Endothelial cell of umbilical vein (primary cell): ENCODE measurements at regions not wholly inside any gene's neighbourhood (a gene's known extent, or its start where the extent isn't known, plus 50 kb on each side); places are given as distances from the start of the nearest gene placed in this dataset.

Experiments
- BruUV-seq: library from RNA; stranded (reverse); fragments of 400-500 nt; replicated peaks from 2 replicates; lab custom pipeline; 2021; lab: Mats Ljungman, UMichigan
- CTCF ChIA-PET: fragments of 300-600, 350-600 bp; sonication (Branson Sonifier 250); formaldehyde crosslinking; loops from one replicate; lab custom pipeline; 2021; ENCODE audit warnings: antibody characterized with exemption, inconsistent platforms; lab: Charles Lee
- POLR2A ChIA-PET: fragments of 300-600, 350-600 bp; sonication (Branson Sonifier 250); formaldehyde crosslinking; loops from one replicate; lab custom pipeline; 2021; ENCODE audit warnings: antibody characterized with exemption, inconsistent platforms; lab: Charles Lee
- DNase-seq: peaks from one replicate; pipeline ENCODE4 v3.0.0-alpha.2; 2011; ENCODE audit warnings: low read depth, low spot score
- FAIRE-seq: peaks from 2 replicates; lab custom pipeline; 2011; peaks lifted over from hg19 to GRCh38; lab: Jason Lieb, UNC
- H2AFZ ChIP-seq: 2 replicates; pipeline ENCODE4 v1.6.0; 2012; ENCODE audit warnings: low read depth, low read length, control low read depth, inconsistent platforms
- H3K27ac ChIP-seq: 2 replicates; pipeline ENCODE4 v1.5.1; 2011; ENCODE audit warnings: low read depth, mild to moderate bottlenecking, control low read depth, low read length, moderate library complexity; ENCODE audit not compliant: insufficient read depth
- H3K27me3 ChIP-seq, 2 experiments: 2 replicates each; pipeline versions ENCODE4 v1.6.0 to v1.6.1; 2011; ENCODE audit warnings: low read length in 2 of 2, mixed read lengths in 1 of 2; ENCODE audit not compliant: control insufficient read depth in 2 of 2, insufficient read depth in 2 of 2
- H3K36me3 ChIP-seq, 2 experiments: 2 replicates in 1 of 2; 3 replicates in 1 of 2; pipeline ENCODE4 v1.5.1; 2011; ENCODE audit warnings: low read length in 2 of 2, mild to moderate bottlenecking in 1 of 2, moderate library complexity in 1 of 2; ENCODE audit not compliant: control insufficient read depth in 2 of 2, insufficient read depth in 2 of 2; ENCODE audit errors: extremely low read depth in 1 of 2
- H3K4me1 ChIP-seq: 3 replicates; pipeline ENCODE4 v1.5.1; 2011; ENCODE audit warnings: mild to moderate bottlenecking, low read length; ENCODE audit not compliant: control insufficient read depth, insufficient read depth; ENCODE audit errors: extremely low read depth
- H3K4me2 ChIP-seq: 2 replicates; pipeline ENCODE4 v1.6.1; 2011; ENCODE audit warnings: low read length, control low read depth, mixed read lengths; ENCODE audit not compliant: insufficient read depth
- H3K4me3 ChIP-seq, 3 experiments: fragments of 200-600 bp in 1 of 3; sonication (generic), shearing (Covaris generic) in 1 of 3; replicated peaks in 1 of 3; 2 replicates each; pipeline ENCODE4 v1.5.1; 2011 to 2016; ENCODE audit warnings: control low read depth in 3 of 3, low read length in 3 of 3, mild to moderate bottlenecking in 2 of 3, inconsistent platforms in 1 of 3, low read depth in 1 of 3, moderate library complexity in 1 of 3; ENCODE audit not compliant: insufficient read depth in 1 of 3
- H3K79me2 ChIP-seq: 2 replicates; pipeline ENCODE4 v1.6.0; 2012; ENCODE audit warnings: low read length, inconsistent platforms; ENCODE audit not compliant: control insufficient read depth, insufficient read depth
- H3K9ac ChIP-seq: replicated peaks from 2 replicates; pipeline ENCODE3; 2011; ENCODE audit warnings: low read length, control low read depth; ENCODE audit not compliant: insufficient read depth; ENCODE audit errors: extremely low read depth
- H3K9me1 ChIP-seq: replicated peaks from 3 replicates; pipeline ENCODE4 v1.6.0; 2011; ENCODE audit warnings: mild to moderate bottlenecking, low read length; ENCODE audit not compliant: control insufficient read depth, insufficient read depth; ENCODE audit errors: extremely low read depth
- H3K9me3 ChIP-seq: replicated peaks from 2 replicates; pipeline ENCODE4 v1.5.1; 2012; ENCODE audit warnings: low read length, inconsistent platforms; ENCODE audit not compliant: control insufficient read depth, insufficient read depth
- H4K20me1 ChIP-seq: replicated peaks from 2 replicates; pipeline ENCODE3; 2011; ENCODE audit warnings: mild to moderate bottlenecking, low read length; ENCODE audit not compliant: control insufficient read depth, insufficient read depth; ENCODE audit errors: extremely low read depth
- EZH2 ChIP-seq: IDR thresholded peaks from 2 replicates; pipeline ENCODE4 v1.6.1; 2012; ENCODE audit warnings: borderline replicate concordance, low read depth, mild to moderate bottlenecking, moderate library complexity, low read length, inconsistent platforms; ENCODE audit not compliant: severe bottlenecking
- FOS ChIP-seq: IDR thresholded peaks from 2 replicates; pipeline ENCODE4 v1.6.1; 2011; ENCODE audit warnings: mild to moderate bottlenecking, low read length, moderate library complexity, borderline replicate concordance; ENCODE audit not compliant: insufficient read depth
- GATA2 ChIP-seq: IDR thresholded peaks from 2 replicates; pipeline ENCODE4 v1.7.0; 2011; ENCODE audit warnings: low read depth, mild to moderate bottlenecking, moderate library complexity, mixed read lengths, low read length; ENCODE audit not compliant: insufficient read length, insufficient read depth
- JUN ChIP-seq: IDR thresholded peaks from 2 replicates; pipeline ENCODE4 v1.6.1; 2011; ENCODE audit warnings: borderline replicate concordance, low read depth; ENCODE audit not compliant: insufficient read length, insufficient read depth
- MYC ChIP-seq: IDR thresholded peaks from one replicate; pipeline ENCODE4 v1.6.1; 2011; ENCODE audit warnings: mild to moderate bottlenecking, low read depth, low read length
- POLR2A ChIP-seq: IDR thresholded peaks from 2 replicates; pipeline ENCODE4 v1.6.1; 2012; ENCODE audit warnings: low read depth, mild to moderate bottlenecking, control low read depth, low read length
- POLR2AphosphoS5 ChIP-seq: IDR thresholded peaks from 2 replicates; pipeline ENCODE4 v1.6.1; 2012; ENCODE audit warnings: low read depth, mild to moderate bottlenecking, control low read depth, low read length, moderate library complexity; ENCODE audit not compliant: insufficient read depth
- dilution Hi-C: fragments of 300-500 bp; cut with MboI; formaldehyde crosslinking; loops from one replicate; pipeline ENCODE4 v1.15.0; 2019; ENCODE audit warnings: low sequenced_read_pairs; ENCODE audit not compliant: extremely low pct_ligation_motif_present
- intact Hi-C: fragments of 100-400 bp; cut with micrococcal nuclease; formaldehyde crosslinking; loops from one replicate; pipeline ENCODE4 v1.10.0; 2022
- TF ChIP-seq, protein P1 (sequence below), 2 donors: IDR thresholded peaks; 1 replicate in 1 of 2; 2 replicates in 1 of 2; pipeline ENCODE4 v1.5.1; 2011; ENCODE audit warnings: low read length in 2 of 2, mild to moderate bottlenecking in 2 of 2, moderate library complexity in 2 of 2, control low read depth in 1 of 2, inconsistent platforms in 1 of 2, low read depth in 1 of 2; ENCODE audit not compliant: insufficient read depth in 1 of 2; ENCODE audit errors: extremely low read depth in 1 of 2
- TF ChIP-seq, protein P2 (sequence below): IDR thresholded peaks from 2 replicates; pipeline ENCODE4 v1.6.1; 2011; ENCODE audit not compliant: insufficient read depth, insufficient read length

DNA sequence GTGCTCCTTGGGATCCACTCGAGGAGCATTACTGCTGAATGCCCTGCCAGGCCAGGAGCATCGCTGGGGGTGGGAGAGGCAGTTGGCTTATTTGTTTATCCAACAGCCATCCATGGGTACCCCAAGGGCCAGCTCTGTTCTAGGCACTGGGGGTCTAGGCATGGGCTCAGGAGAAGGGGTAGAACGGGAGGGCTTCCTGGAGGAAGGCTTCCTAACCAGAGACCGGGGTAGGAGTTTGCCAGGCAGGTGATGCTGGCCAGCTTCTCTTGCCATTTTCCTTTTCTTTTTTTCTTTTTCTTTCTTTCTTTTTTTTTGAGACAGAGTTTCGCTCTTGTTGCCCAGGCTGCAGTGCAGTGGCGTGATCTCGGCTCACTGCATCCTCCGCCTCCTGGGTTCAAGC lies 241.0 kb downstream of the SEC14L1 start:
- Histone ChIP-seq H3K4me1 (peaks cover 21% of the 10 kb centered on the region), H3K9me3 (no peaks in the 10 kb centered on the region), H3K9ac (no peak overlapping the region), H3K36me3 (no peaks in the 10 kb centered on the region), H3K4me2 (no peak overlapping the region), H4K20me1 (no peaks in the 10 kb centered on the region), H3K27ac (no peak overlapping the region), H3K4me3 (no peak overlapping the region), H2AFZ (no peak overlapping the region), H3K9me1 (no peaks in the 10 kb centered on the region), H3K27me3 (no peaks in the 10 kb centered on the region), H3K79me2 (peaks cover 12% of the 10 kb centered on the region)
- no peak for FAIRE-seq
- intact Hi-C loops (no loop called here), dilution Hi-C loops (no loop called here)
- no TSS peak for BruUV-seq
- DNase-seq = no peak
- POLR2A ChIA-PET = no interaction called here
- CTCF ChIA-PET = interaction anchor here (1.1 kb wide), 1 partner anchor 45 kb away, joined by 3 read pairs; no protein-coding TSS in a partner anchor
- TF ChIP-seq, protein P1, sequence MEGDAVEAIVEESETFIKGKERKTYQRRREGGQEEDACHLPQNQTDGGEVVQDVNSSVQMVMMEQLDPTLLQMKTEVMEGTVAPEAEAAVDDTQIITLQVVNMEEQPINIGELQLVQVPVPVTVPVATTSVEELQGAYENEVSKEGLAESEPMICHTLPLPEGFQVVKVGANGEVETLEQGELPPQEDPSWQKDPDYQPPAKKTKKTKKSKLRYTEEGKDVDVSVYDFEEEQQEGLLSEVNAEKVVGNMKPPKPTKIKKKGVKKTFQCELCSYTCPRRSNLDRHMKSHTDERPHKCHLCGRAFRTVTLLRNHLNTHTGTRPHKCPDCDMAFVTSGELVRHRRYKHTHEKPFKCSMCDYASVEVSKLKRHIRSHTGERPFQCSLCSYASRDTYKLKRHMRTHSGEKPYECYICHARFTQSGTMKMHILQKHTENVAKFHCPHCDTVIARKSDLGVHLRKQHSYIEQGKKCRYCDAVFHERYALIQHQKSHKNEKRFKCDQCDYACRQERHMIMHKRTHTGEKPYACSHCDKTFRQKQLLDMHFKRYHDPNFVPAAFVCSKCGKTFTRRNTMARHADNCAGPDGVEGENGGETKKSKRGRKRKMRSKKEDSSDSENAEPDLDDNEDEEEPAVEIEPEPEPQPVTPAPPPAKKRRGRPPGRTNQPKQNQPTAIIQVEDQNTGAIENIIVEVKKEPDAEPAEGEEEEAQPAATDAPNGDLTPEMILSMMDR (IDR thresholded peaks at IDR 0.05; ENCODE audit: extremely low read depth in 1 of 2, insufficient read depth in 1 of 2, low read depth in 1 of 2, low read length in 2 of 2) = no peak
- TF ChIP-seq POLR2A (no peak), JUN (no peak), GATA2 (no peak), EZH2 (no peak), MYC (no peak), FOS (no peak), POLR2AphosphoS5 (no peak)
- TF ChIP-seq, protein P2, sequence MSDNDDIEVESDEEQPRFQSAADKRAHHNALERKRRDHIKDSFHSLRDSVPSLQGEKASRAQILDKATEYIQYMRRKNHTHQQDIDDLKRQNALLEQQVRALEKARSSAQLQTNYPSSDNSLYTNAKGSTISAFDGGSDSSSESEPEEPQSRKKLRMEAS = no peak
